H7 (cell line): ENCODE measurements at regions not wholly inside any gene's neighbourhood (a gene's known extent, or its start where the extent isn't known, plus 50 kb on each side); places are given as distances from the start of the nearest gene placed in this dataset.
"Not testable (repeated sequence)": the region's sequence is repeated elsewhere in the genome, so short reads cannot be mapped to it uniquely, and the experiment has no call there.

ENCODE experiments used
- DNase-seq: peaks from one replicate; pipeline ENCODE4 v3.0.0; 2012
- H3K27me3 ChIP-seq: 2 replicates; pipeline ENCODE4 v1.6.0; 2011; ENCODE audit warnings: mild to moderate bottlenecking, low read length; ENCODE audit not compliant: control insufficient read depth, insufficient read depth
- H3K36me3 ChIP-seq: replicated peaks from 2 replicates; pipeline ENCODE4 v1.5.1; 2011; ENCODE audit warnings: low read length; ENCODE audit not compliant: control insufficient read depth, insufficient read depth
- H3K4me3 ChIP-seq: 2 replicates; pipeline ENCODE4 v1.5.1; 2011; ENCODE audit warnings: low read depth, mild to moderate bottlenecking, control low read depth, low read length, moderate library complexity; ENCODE audit not compliant: insufficient read depth

- peaks cover 17% of the 10 kb centered on the region for H3K27me3 ChIP-seq
- no peak for DNase-seq
- H3K4me3 ChIP-seq, result no peak overlapping the region
- no peaks in the 10 kb centered on the region for H3K36me3 ChIP-seq
Observed at GRCh38 chr7:131943211-131943610, 386.8 kb upstream of the PODXL start.

GRCh38 chr7:131942287-131943150 is 386.1 kb upstream of the PODXL start:
- H3K36me3 ChIP-seq, result no peaks in the 10 kb centered on the region
- DNase-seq, result no peak
- no peak overlapping the region for H3K4me3 ChIP-seq

GRCh38 chr7:131941291-131941690 is 384.9 kb upstream of the PODXL start:
- Histone ChIP-seq H3K27me3 (peaks cover 17% of the 10 kb centered on the region), H3K4me3 (no peak overlapping the region), H3K36me3 (no peaks in the 10 kb centered on the region)
- DNase-seq, result no peak

More at GRCh38 chr7:131942287-131943150, 386.1 kb upstream of the PODXL start:
- H3K27me3 ChIP-seq, result peaks cover 17% of the 10 kb centered on the region

GRCh38 chr7:131940621-131941165 is 384.3 kb upstream of the PODXL start:
- no peak for DNase-seq
- Histone ChIP-seq H3K27me3 (peaks cover 15% of the 10 kb centered on the region), H3K4me3 (no peak overlapping the region), H3K36me3 (no peaks in the 10 kb centered on the region)

GRCh38 chr7:131938788-131939187 is 382.4 kb upstream of the PODXL start:
- DNase-seq, H3K4me3 ChIP-seq, H3K27me3 ChIP-seq, H3K36me3 ChIP-seq: not testable (repeated sequence)

- DNase-seq, result no peak
- Histone ChIP-seq H3K4me3 (no peak overlapping the region), H3K36me3 (no peaks in the 10 kb centered on the region), H3K27me3 (no peaks in the 10 kb centered on the region)
Observed at GRCh38 chr7:131937868-131938267, 381.4 kb upstream of the PODXL start.

GRCh38 chr7:131935180-131935579 is 378.8 kb upstream of the PODXL start:
- Histone ChIP-seq H3K36me3 (no peaks in the 10 kb centered on the region), H3K27me3 (no peaks in the 10 kb centered on the region), H3K4me3 (no peak overlapping the region)
- no peak for DNase-seq

- Histone ChIP-seq H3K36me3 (no peaks in the 10 kb centered on the region), H3K27me3 (no peaks in the 10 kb centered on the region), H3K4me3 (no peak overlapping the region)
- DNase-seq, result no peak
Observed at GRCh38 chr7:131934452-131934851, 378.0 kb upstream of the PODXL start.

- Histone ChIP-seq H3K36me3 (no peaks in the 10 kb centered on the region), H3K4me3 (no peak overlapping the region), H3K27me3 (no peaks in the 10 kb centered on the region)
- DNase-seq, result no peak
Observed at GRCh38 chr7:131933751-131934289, 377.4 kb upstream of the PODXL start.

- not testable (repeated sequence) for H3K27me3 ChIP-seq, DNase-seq, H3K4me3 ChIP-seq, H3K36me3 ChIP-seq
Observed at GRCh38 chr7:131933219-131933618, 376.8 kb upstream of the PODXL start.

- no peak overlapping the region for H3K4me3 ChIP-seq
- no peak for DNase-seq
- H3K36me3 ChIP-seq, result no peaks in the 10 kb centered on the region
- no peaks in the 10 kb centered on the region for H3K27me3 ChIP-seq
Observed at GRCh38 chr7:131932271-131932670, 375.8 kb upstream of the PODXL start.

- Histone ChIP-seq H3K4me3 (no peak overlapping the region), H3K36me3 (no peaks in the 10 kb centered on the region), H3K27me3 (no peaks in the 10 kb centered on the region)
- no peak for DNase-seq
Observed at GRCh38 chr7:131931370-131931769, 374.9 kb upstream of the PODXL start.

GRCh38 chr7:131929632-131930031 is 373.2 kb upstream of the PODXL start:
- Histone ChIP-seq H3K36me3 (no peaks in the 10 kb centered on the region), H3K27me3 (no peaks in the 10 kb centered on the region), H3K4me3 (no peak overlapping the region)
- DNase-seq, result no peak

GRCh38 chr7:131927770-131928423 is 371.5 kb upstream of the PODXL start:
- H3K4me3 ChIP-seq, result no peak overlapping the region
- DNase-seq, result no peak
- no peaks in the 10 kb centered on the region for H3K27me3 ChIP-seq
- H3K36me3 ChIP-seq, result no peaks in the 10 kb centered on the region

- H3K27me3 ChIP-seq, result no peaks in the 10 kb centered on the region
- no peak overlapping the region for H3K4me3 ChIP-seq
- H3K36me3 ChIP-seq, result no peaks in the 10 kb centered on the region
- no peak for DNase-seq
Observed at GRCh38 chr7:131925636-131926035, 369.2 kb upstream of the PODXL start.
